Panc1 (cell line): ENCODE measurements at regions not wholly inside any gene's neighbourhood (a gene's known extent, or its start where the extent isn't known, plus 50 kb on each side); places are given as distances from the start of the nearest gene placed in this dataset.

Experiments
- ATAC-seq: fragments of 200-7000 bp; cut with Tn5 transposase; 2 replicates; pipeline ENCODE4 v1.9.1; 2020; ENCODE audit warnings: mild to moderate bottlenecking, moderate library complexity
- BruUV-seq: library from RNA; stranded (reverse); fragments of 400-500 nt; replicated peaks from 2 replicates; lab custom pipeline; 2021; lab: Mats Ljungman, UMichigan
- CTCF ChIA-PET: fragments of 300-600 bp; sonication (Branson Sonifier 250); formaldehyde crosslinking; loops from one replicate; lab custom pipeline; 2022; ENCODE audit warnings: antibody characterized with exemption; lab: Charles Lee
- POLR2A ChIA-PET: fragments of 300-600 bp; sonication (Branson Sonifier 250); formaldehyde crosslinking; loops from one replicate; lab custom pipeline; 2022; ENCODE audit warnings: antibody characterized with exemption; lab: Charles Lee
- DNase-seq: peaks from one replicate; pipeline ENCODE4 v3.0.0-alpha.2; 2010; ENCODE audit warnings: low read depth, low spot score
- H3K27ac ChIP-seq: 2 replicates; pipeline ENCODE4 v1.5.1; 2011; ENCODE audit warnings: mild to moderate bottlenecking, low read length, inconsistent platforms
- H3K27me3 ChIP-seq: fragments of 200-500 bp; sonication (Bioruptor generic); 2 replicates; pipeline ENCODE4 v1.6.0; 2014; ENCODE audit warnings: low read length, inconsistent platforms; ENCODE audit not compliant: control insufficient read depth, insufficient read depth
- H3K36me3 ChIP-seq: fragments of 200-500 bp; sonication (Bioruptor generic); 2 replicates; pipeline ENCODE4 v1.5.1; 2014; ENCODE audit warnings: inconsistent platforms, mild to moderate bottlenecking, low read length, moderate library complexity; ENCODE audit not compliant: control insufficient read depth, insufficient read depth
- H3K4me1 ChIP-seq: 2 replicates; pipeline ENCODE4 v1.5.1; 2011; ENCODE audit warnings: inconsistent platforms, mild to moderate bottlenecking, low read length, moderate library complexity; ENCODE audit not compliant: control insufficient read depth, insufficient read depth
- H3K4me3 ChIP-seq, 2 experiments: 2 replicates each; pipeline ENCODE4 v1.5.1; 2011 to 2012; ENCODE audit warnings: low read depth in 2 of 2, low read length in 2 of 2, mild to moderate bottlenecking in 2 of 2, inconsistent platforms in 1 of 2, moderate library complexity in 1 of 2
- H3K9me3 ChIP-seq: fragments of 200-500 bp; sonication (Bioruptor generic); 2 replicates; pipeline ENCODE4 v1.5.1; 2014; ENCODE audit warnings: low read depth, mild to moderate bottlenecking, inconsistent platforms, low read length, moderate library complexity; ENCODE audit not compliant: control insufficient read depth, insufficient read depth
- CTCF ChIP-seq: fragments of 450-650 bp; IDR thresholded peaks from 2 replicates; pipeline ENCODE4 v1.5.1; 2017; ENCODE audit warnings: mild to moderate bottlenecking
- POLR2AphosphoS5 ChIP-seq: IDR thresholded peaks from 2 replicates; pipeline ENCODE4 v1.6.1; 2012; ENCODE audit warnings: mild to moderate bottlenecking, low read depth, low read length, moderate library complexity
- REST ChIP-seq, 2 experiments: IDR thresholded peaks; 2 replicates each; pipeline ENCODE4 v1.6.1; 2011 to 2012; ENCODE audit warnings: low read depth in 2 of 2, control low read depth in 1 of 2, low read length in 1 of 2, mild to moderate bottlenecking in 1 of 2, moderate library complexity in 1 of 2; ENCODE audit not compliant: insufficient read depth in 1 of 2
- SIN3A ChIP-seq: IDR thresholded peaks from 2 replicates; pipeline ENCODE4 v1.6.1; 2012; ENCODE audit warnings: low read depth, mild to moderate bottlenecking, low read length, moderate library complexity, borderline replicate concordance; ENCODE audit not compliant: insufficient read depth
- TCF7L2 ChIP-seq: IDR thresholded peaks from 2 replicates; pipeline ENCODE4 v1.6.1; 2011; ENCODE audit warnings: mild to moderate bottlenecking, low read depth, low read length, inconsistent platforms
- in situ Hi-C: cut with HindIII; loops from 2 replicates; pipeline ENCODE4 v1.10.0; 2016; ENCODE audit warnings: low sequenced_read_pairs, low pct_unique_long_range_greater_than_20kb
- intact Hi-C: fragments of 100-400 bp; cut with micrococcal nuclease; formaldehyde crosslinking; loops from one replicate; pipeline ENCODE4 v1.10.0; 2022; ENCODE audit not compliant: unreplicated experiment

GRCh38 chr15:61411902-61412510 is 182.9 kb upstream of the RORA start:
- ChIA-PET CTCF (no interaction called here), POLR2A (no interaction called here)
- no peak for DNase-seq
- Histone ChIP-seq H3K36me3 (no peaks in the 10 kb centered on the region), H3K4me1 (no peaks in the 10 kb centered on the region), H3K27ac (no peak overlapping the region), H3K4me3 (no peak overlapping the region), H3K27me3 (no peaks in the 10 kb centered on the region), H3K9me3 (no peaks in the 10 kb centered on the region)
- BruUV-seq = no TSS peak
- no peak for ATAC-seq
- TF ChIP-seq CTCF (no peak), SIN3A (no peak), REST (IDR thresholded peaks at IDR 0.05; ENCODE audit: insufficient read depth in 1 of 2, low read depth in 2 of 2, low read length in 1 of 2) (no peak), POLR2AphosphoS5 (no peak), TCF7L2 (no peak)
- in situ Hi-C loops (no loop called here), intact Hi-C loops (no loop called here)

- CTCF ChIA-PET = no interaction called here
- DNase-seq (no peak), ATAC-seq (no peak)
- BruUV-seq = no TSS peak
- Histone ChIP-seq H3K27me3 (no peaks in the 10 kb centered on the region), H3K4me3 (no peak overlapping the region), H3K27ac (no peak overlapping the region), H3K9me3 (no peaks in the 10 kb centered on the region), H3K36me3 (no peaks in the 10 kb centered on the region), H3K4me1 (no peaks in the 10 kb centered on the region)
- intact Hi-C loops (no loop called here), in situ Hi-C loops (no loop called here)
- POLR2A ChIA-PET = no interaction called here
- TF ChIP-seq REST (IDR thresholded peaks at IDR 0.05; ENCODE audit: insufficient read depth in 1 of 2, low read depth in 2 of 2, low read length in 1 of 2) (no peak), SIN3A (no peak), CTCF (no peak), TCF7L2 (no peak), POLR2AphosphoS5 (no peak)
These were observed 181.6 kb upstream of the RORA start for GRCh38 chr15:61410662-61411061.
